ENCODE measurements at regions not wholly inside any gene's neighbourhood (a gene's known extent, or its start where the extent isn't known, plus 50 kb on each side); places are given as distances from the start of the nearest gene placed in this dataset.

DNA sequence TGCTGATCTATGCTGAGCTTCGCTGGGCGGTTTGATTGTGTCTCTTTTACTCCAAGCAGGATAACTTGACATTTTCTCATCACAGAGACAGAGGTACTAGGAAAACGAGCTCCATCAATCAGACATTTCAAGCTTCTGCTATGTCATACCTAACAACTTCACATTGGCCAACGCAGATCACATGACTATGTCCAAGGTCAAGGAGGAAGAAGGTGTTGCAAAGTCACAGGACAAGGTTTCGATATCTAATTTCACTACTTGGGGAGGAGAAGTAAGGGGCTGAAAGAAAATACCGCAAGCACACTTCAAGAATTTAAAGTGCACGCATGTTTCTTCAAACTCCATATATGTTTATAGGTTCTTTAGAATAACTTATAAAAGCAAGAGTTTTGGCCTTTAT lies 425.8 kb downstream of the CHL1 start:
- TF ChIP-seq, protein P1, sequence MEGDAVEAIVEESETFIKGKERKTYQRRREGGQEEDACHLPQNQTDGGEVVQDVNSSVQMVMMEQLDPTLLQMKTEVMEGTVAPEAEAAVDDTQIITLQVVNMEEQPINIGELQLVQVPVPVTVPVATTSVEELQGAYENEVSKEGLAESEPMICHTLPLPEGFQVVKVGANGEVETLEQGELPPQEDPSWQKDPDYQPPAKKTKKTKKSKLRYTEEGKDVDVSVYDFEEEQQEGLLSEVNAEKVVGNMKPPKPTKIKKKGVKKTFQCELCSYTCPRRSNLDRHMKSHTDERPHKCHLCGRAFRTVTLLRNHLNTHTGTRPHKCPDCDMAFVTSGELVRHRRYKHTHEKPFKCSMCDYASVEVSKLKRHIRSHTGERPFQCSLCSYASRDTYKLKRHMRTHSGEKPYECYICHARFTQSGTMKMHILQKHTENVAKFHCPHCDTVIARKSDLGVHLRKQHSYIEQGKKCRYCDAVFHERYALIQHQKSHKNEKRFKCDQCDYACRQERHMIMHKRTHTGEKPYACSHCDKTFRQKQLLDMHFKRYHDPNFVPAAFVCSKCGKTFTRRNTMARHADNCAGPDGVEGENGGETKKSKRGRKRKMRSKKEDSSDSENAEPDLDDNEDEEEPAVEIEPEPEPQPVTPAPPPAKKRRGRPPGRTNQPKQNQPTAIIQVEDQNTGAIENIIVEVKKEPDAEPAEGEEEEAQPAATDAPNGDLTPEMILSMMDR (IDR thresholded peaks at IDR 0.05) = no peak
- TF ChIP-seq POLR2AphosphoS5 (IDR thresholded peaks at IDR 0.05; ENCODE audit: low read depth, low read length) = no peak
- TF ChIP-seq, protein P2, sequence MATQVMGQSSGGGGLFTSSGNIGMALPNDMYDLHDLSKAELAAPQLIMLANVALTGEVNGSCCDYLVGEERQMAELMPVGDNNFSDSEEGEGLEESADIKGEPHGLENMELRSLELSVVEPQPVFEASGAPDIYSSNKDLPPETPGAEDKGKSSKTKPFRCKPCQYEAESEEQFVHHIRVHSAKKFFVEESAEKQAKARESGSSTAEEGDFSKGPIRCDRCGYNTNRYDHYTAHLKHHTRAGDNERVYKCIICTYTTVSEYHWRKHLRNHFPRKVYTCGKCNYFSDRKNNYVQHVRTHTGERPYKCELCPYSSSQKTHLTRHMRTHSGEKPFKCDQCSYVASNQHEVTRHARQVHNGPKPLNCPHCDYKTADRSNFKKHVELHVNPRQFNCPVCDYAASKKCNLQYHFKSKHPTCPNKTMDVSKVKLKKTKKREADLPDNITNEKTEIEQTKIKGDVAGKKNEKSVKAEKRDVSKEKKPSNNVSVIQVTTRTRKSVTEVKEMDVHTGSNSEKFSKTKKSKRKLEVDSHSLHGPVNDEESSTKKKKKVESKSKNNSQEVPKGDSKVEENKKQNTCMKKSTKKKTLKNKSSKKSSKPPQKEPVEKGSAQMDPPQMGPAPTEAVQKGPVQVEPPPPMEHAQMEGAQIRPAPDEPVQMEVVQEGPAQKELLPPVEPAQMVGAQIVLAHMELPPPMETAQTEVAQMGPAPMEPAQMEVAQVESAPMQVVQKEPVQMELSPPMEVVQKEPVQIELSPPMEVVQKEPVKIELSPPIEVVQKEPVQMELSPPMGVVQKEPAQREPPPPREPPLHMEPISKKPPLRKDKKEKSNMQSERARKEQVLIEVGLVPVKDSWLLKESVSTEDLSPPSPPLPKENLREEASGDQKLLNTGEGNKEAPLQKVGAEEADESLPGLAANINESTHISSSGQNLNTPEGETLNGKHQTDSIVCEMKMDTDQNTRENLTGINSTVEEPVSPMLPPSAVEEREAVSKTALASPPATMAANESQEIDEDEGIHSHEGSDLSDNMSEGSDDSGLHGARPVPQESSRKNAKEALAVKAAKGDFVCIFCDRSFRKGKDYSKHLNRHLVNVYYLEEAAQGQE (IDR thresholded peaks at IDR 0.05; ENCODE audit: insufficient read depth in 1 of 2, low read depth in 2 of 2, low read length in 1 of 2) = no peak
